H1 (cell line): ENCODE measurements at regions not wholly inside any gene's neighbourhood (a gene's known extent, or its start where the extent isn't known, plus 50 kb on each side); places are given as distances from the start of the nearest gene placed in this dataset.

Experiments
- CTCF ChIA-PET: fragments of 300-600 bp; sonication (Branson Sonifier 250); formaldehyde crosslinking; loops from one replicate; lab custom pipeline; 2021; ENCODE audit not compliant: partially characterized antibody; lab: Charles Lee
- POLR2A ChIA-PET: fragments of 300-600 bp; sonication (Branson Sonifier 250); formaldehyde crosslinking; loops from one replicate; lab custom pipeline; 2021; ENCODE audit warnings: inconsistent platforms; ENCODE audit not compliant: partially characterized antibody; lab: Charles Lee
- DNase-seq, 2 experiments: peaks; one replicate each; pipeline versions ENCODE4 v3.0.0 to v3.0.0-alpha.2; 2010 to 2022; ENCODE audit warnings: low spot score in 2 of 2, low read depth in 1 of 2, mixed read lengths in 1 of 2
- FAIRE-seq: peaks from 2 replicates; lab custom pipeline; 2011; peaks lifted over from hg19 to GRCh38; lab: Jason Lieb, UNC
- H2AFZ ChIP-seq: 2 replicates; pipeline ENCODE4 v1.8.1; 2012; ENCODE audit warnings: low read length, inconsistent platforms
- H2AK5ac ChIP-seq: 2 replicates; pipeline ENCODE4 v1.6.1; 2013; ENCODE audit warnings: low read depth, low read length
- H2BK120ac ChIP-seq: replicated peaks from 2 replicates; pipeline ENCODE3; 2013; ENCODE audit warnings: low read depth, low read length, inconsistent platforms
- H2BK12ac ChIP-seq: 2 replicates; pipeline ENCODE4 v1.6.1; 2013; ENCODE audit warnings: low read depth, low read length
- H2BK15ac ChIP-seq: 2 replicates; pipeline ENCODE4 v1.6.1; 2013; ENCODE audit warnings: low read length
- H2BK20ac ChIP-seq: 2 replicates; pipeline ENCODE4 v1.6.1; 2013; ENCODE audit warnings: low read length
- H2BK5ac ChIP-seq: 2 replicates; pipeline ENCODE4 v1.6.1; 2013; ENCODE audit warnings: low read depth, low read length
- H3K14ac ChIP-seq: 2 replicates; pipeline ENCODE4 v1.6.1; 2013; ENCODE audit warnings: inconsistent platforms; ENCODE audit not compliant: insufficient read length
- H3K18ac ChIP-seq: 2 replicates; pipeline ENCODE4 v1.6.1; 2013; ENCODE audit warnings: low read length; ENCODE audit errors: extremely low read depth
- H3K23ac ChIP-seq: 2 replicates; pipeline ENCODE4 v1.6.1; 2013; ENCODE audit warnings: inconsistent platforms; ENCODE audit not compliant: insufficient read length
- H3K23me2 ChIP-seq: 2 replicates; pipeline ENCODE4 v1.6.1; 2013; ENCODE audit warnings: low read depth, low read length
- H3K27ac ChIP-seq: 2 replicates; pipeline ENCODE4 v1.6.1; 2011; ENCODE audit warnings: low read depth, low read length, inconsistent platforms
- H3K27me3 ChIP-seq, 4 experiments: replicated peaks in 1 of 4; 1 replicate in 1 of 4; 2 replicates in 3 of 4; pipeline versions ENCODE4 v1.6.1 to v1.8.1; 2011 to 2013; ENCODE audit warnings: low read length in 3 of 4, mild to moderate bottlenecking in 3 of 4, inconsistent platforms in 2 of 4, mixed read lengths in 2 of 4, moderate library complexity in 1 of 4; ENCODE audit not compliant: control insufficient read depth in 3 of 4, insufficient read depth in 3 of 4; ENCODE audit errors: extremely low read depth in 1 of 4
- H3K36me3 ChIP-seq, 4 experiments: 2 replicates each; pipeline versions ENCODE4 v1.6.1 to v1.8.1; 2011 to 2013; ENCODE audit warnings: mild to moderate bottlenecking in 4 of 4, low read length in 3 of 4, moderate library complexity in 2 of 4, control low read depth in 1 of 4, inconsistent platforms in 1 of 4; ENCODE audit not compliant: insufficient read depth in 4 of 4, control insufficient read depth in 2 of 4
- H3K4ac ChIP-seq: replicated peaks from 2 replicates; pipeline ENCODE3; 2013; ENCODE audit warnings: low read length, low read depth, mixed read lengths, inconsistent platforms; ENCODE audit not compliant: insufficient read length
- H3K4me1 ChIP-seq, 4 experiments: replicated peaks in 1 of 4; 1 replicate in 1 of 4; 2 replicates in 3 of 4; pipeline versions ENCODE4 v1.6.1 to v1.8.1; 2011 to 2013; ENCODE audit warnings: low read length in 3 of 4, inconsistent platforms in 2 of 4, mixed read lengths in 1 of 4; ENCODE audit not compliant: insufficient read depth in 4 of 4, control insufficient read depth in 3 of 4
- H3K4me2 ChIP-seq, 2 experiments: 2 replicates each; pipeline versions ENCODE4 v1.6.1 to v1.8.1; 2011 to 2013; ENCODE audit warnings: low read depth in 2 of 2, low read length in 2 of 2, control low read depth in 1 of 2, inconsistent platforms in 1 of 2, mild to moderate bottlenecking in 1 of 2; ENCODE audit not compliant: insufficient read depth in 1 of 2
- H3K4me3 ChIP-seq, 4 experiments: fragments of 200-600, 300-600 bp in 1 of 4; sonication (generic), shearing (Covaris generic), sonication (Bioruptor Twin) in 1 of 4; 2 replicates each; pipeline versions ENCODE4 v1.5.1 to v1.8.1; 2011 to 2016; ENCODE audit warnings: low read length in 4 of 4, low read depth in 3 of 4, control low read depth in 2 of 4, inconsistent platforms in 2 of 4, mild to moderate bottlenecking in 2 of 4, mixed read lengths in 1 of 4, moderate library complexity in 1 of 4; ENCODE audit not compliant: insufficient read depth in 2 of 4; ENCODE audit errors: extremely low read depth in 1 of 4
- H3K56ac ChIP-seq: replicated peaks from 2 replicates; pipeline ENCODE3; 2013; ENCODE audit warnings: low read depth, mild to moderate bottlenecking, mixed read lengths, low read length, inconsistent platforms; ENCODE audit not compliant: insufficient read length
- H3K79me1 ChIP-seq: 2 replicates; pipeline ENCODE4 v1.6.1; 2013; ENCODE audit warnings: low read depth, low read length, control low read depth
- H3K79me2 ChIP-seq, 2 experiments: 2 replicates each; pipeline versions ENCODE4 v1.6.1 to v1.8.1; 2012 to 2013; ENCODE audit warnings: low read length in 2 of 2, mild to moderate bottlenecking in 2 of 2, inconsistent platforms in 1 of 2; ENCODE audit not compliant: insufficient read depth in 2 of 2, control insufficient read depth in 1 of 2
- H3K9ac ChIP-seq, 4 experiments: replicated peaks in 1 of 4; 1 replicate in 1 of 4; 2 replicates in 3 of 4; pipeline versions ENCODE4 v1.6.1 to v1.8.1; 2011 to 2013; ENCODE audit warnings: low read depth in 3 of 4, low read length in 3 of 4, control low read depth in 2 of 4, mild to moderate bottlenecking in 2 of 4, moderate library complexity in 2 of 4, inconsistent platforms in 1 of 4; ENCODE audit errors: extremely low read depth in 1 of 4
- H3K9me3 ChIP-seq, 2 experiments: 2 replicates each; pipeline versions ENCODE4 v1.6.1 to v1.8.1; 2012 to 2013; ENCODE audit warnings: mild to moderate bottlenecking in 2 of 2, moderate library complexity in 2 of 2, control low read depth in 1 of 2, inconsistent platforms in 1 of 2, low read depth in 1 of 2, low read length in 1 of 2, mixed read lengths in 1 of 2; ENCODE audit not compliant: insufficient read depth in 2 of 2
- H4K20me1 ChIP-seq, 2 experiments: replicated peaks in 1 of 2; 2 replicates each; pipeline versions ENCODE3 to v1.8.1; 2011 to 2013; ENCODE audit warnings: inconsistent platforms in 2 of 2, low read length in 2 of 2, mild to moderate bottlenecking in 1 of 2; ENCODE audit not compliant: insufficient read depth in 2 of 2, control insufficient read depth in 1 of 2
- H4K5ac ChIP-seq: 2 replicates; pipeline ENCODE4 v1.6.1; 2013; ENCODE audit warnings: low read length, low read depth, mixed read lengths, inconsistent platforms; ENCODE audit not compliant: insufficient read length
- H4K8ac ChIP-seq: 2 replicates; pipeline ENCODE4 v1.8.0; 2013; ENCODE audit warnings: mild to moderate bottlenecking, moderate library complexity, low read length, inconsistent platforms; ENCODE audit not compliant: insufficient read depth; ENCODE audit errors: extremely low read depth
- H4K91ac ChIP-seq: replicated peaks from 2 replicates; pipeline ENCODE3; 2013; ENCODE audit warnings: low read length, mixed read lengths, inconsistent platforms; ENCODE audit not compliant: insufficient read length
- BRCA1 ChIP-seq: IDR thresholded peaks from 2 replicates; pipeline ENCODE4 v1.6.1; 2012; ENCODE audit warnings: low read depth, low read length, improper control_type of control experiment
- JUND ChIP-seq: IDR thresholded peaks from 2 replicates; pipeline ENCODE4 v1.6.1; 2011; ENCODE audit warnings: mild to moderate bottlenecking, improper control_type of control experiment, low read length
- KDM4A ChIP-seq: IDR thresholded peaks from one replicate; pipeline ENCODE4 v1.7.1; 2012; ENCODE audit warnings: low read depth, mild to moderate bottlenecking, moderate library complexity, low read length, inconsistent platforms; ENCODE audit not compliant: severe bottlenecking
- RNF2 ChIP-seq: fragments of 200-900, 300-1000 bp; sonication (generic); IDR thresholded peaks from 2 replicates; pipeline ENCODE4 v1.7.1; 2016; ENCODE audit warnings: borderline replicate concordance, low read depth, mild to moderate bottlenecking, antibody characterized with exemption, low read length; ENCODE audit not compliant: poor library complexity, severe bottlenecking; ENCODE audit errors: missing control alignments
- TF ChIP-seq, protein P1 (sequence below): IDR thresholded peaks from 2 replicates; pipeline ENCODE4 v1.6.1; 2011; ENCODE audit warnings: low read depth, mild to moderate bottlenecking, low read length; ENCODE audit not compliant: insufficient read depth

DNA sequence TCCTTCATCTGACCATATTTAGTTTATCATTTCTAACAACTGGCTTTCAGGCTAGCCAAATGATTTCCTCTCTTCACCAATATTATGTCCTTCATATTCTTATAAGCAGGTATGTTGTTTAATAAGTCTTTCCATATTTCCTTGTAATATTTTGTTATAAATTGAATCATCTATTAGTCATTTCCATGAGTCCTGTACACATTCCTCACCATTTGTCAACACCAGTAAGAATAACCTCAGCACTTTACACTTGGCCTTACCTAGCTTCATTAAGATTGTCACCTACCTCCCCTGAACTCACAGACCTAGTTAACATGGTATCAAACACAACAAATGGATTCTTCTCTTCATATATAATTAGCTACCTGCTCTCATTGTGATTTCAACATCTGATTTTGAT, 282.3 kb downstream of the SEMA3D start:
- H3K4me3 ChIP-seq: no peak overlapping the region
- no peak overlapping the region for H2BK5ac ChIP-seq
- no peak overlapping the region for H2BK12ac ChIP-seq
- H3K23ac ChIP-seq: no peak overlapping the region
- H4K91ac ChIP-seq: no peak overlapping the region
- H3K36me3 ChIP-seq: no peaks in the 10 kb centered on the region
- no peak overlapping the region for H3K18ac ChIP-seq
- no peak overlapping the region for H3K27ac ChIP-seq
- no peaks in the 10 kb centered on the region for H3K23me2 ChIP-seq
- H2BK120ac ChIP-seq: no peak overlapping the region
- H3K4ac ChIP-seq: no peak overlapping the region
- no peak for FAIRE-seq
- no peak overlapping the region for H2BK20ac ChIP-seq
- H2BK15ac ChIP-seq: no peak overlapping the region
- H3K14ac ChIP-seq: no peak overlapping the region
- H3K79me1 ChIP-seq: no peaks in the 10 kb centered on the region
- H3K56ac ChIP-seq: no peak overlapping the region
- no peak for TF ChIP-seq JUND
- no peak for TF ChIP-seq BRCA1
- TF ChIP-seq, protein P1, sequence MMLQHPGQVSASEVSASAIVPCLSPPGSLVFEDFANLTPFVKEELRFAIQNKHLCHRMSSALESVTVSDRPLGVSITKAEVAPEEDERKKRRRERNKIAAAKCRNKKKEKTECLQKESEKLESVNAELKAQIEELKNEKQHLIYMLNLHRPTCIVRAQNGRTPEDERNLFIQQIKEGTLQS: no peak
- no peak for TF ChIP-seq KDM4A
- no peak for TF ChIP-seq RNF2
- H2AK5ac ChIP-seq: no peak overlapping the region
- DNase-seq: no peak
- no peaks in the 10 kb centered on the region for H3K27me3 ChIP-seq
- ChIA-PET CTCF (no interaction called here), POLR2A (no interaction called here)
- H3K79me2 ChIP-seq: no peaks in the 10 kb centered on the region
- H3K9me3 ChIP-seq: no peaks in the 10 kb centered on the region
- no peaks in the 10 kb centered on the region for H4K20me1 ChIP-seq
- H2AFZ ChIP-seq: no peak overlapping the region
- H4K5ac ChIP-seq: no peak overlapping the region
- no peak overlapping the region for H3K4me2 ChIP-seq
- H3K9ac ChIP-seq: no peak overlapping the region
- no peaks in the 10 kb centered on the region for H3K4me1 ChIP-seq
- H4K8ac ChIP-seq: no peak overlapping the region
